ENCODE measurements at regions not wholly inside any gene's neighbourhood (a gene's known extent, or its start where the extent isn't known, plus 50 kb on each side); places are given as distances from the start of the nearest gene placed in this dataset.
"Not testable (repeated sequence)": the region's sequence is repeated elsewhere in the genome, so short reads cannot be mapped to it uniquely, and the experiment has no call there.

DNA sequence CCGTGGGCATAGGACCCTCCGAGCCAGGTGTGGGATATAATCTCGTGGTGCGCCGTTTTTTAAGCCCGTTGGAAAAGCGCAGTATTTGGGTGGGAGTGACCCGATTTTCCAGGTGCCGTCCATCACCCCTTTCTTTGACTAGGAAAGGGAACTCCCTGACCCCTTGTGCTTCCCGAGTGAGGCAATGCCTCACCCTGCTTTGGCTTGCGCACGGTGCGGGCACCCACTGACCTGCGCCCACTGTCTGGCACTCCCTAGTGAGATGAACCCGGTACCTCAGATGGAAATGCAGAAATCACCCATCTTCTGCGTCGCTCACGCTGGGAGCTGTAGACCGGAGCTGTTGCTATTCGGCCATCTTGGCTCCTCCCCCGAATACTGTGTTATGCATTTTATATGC lies 575.0 kb downstream of the PDHA2 start:
- TF ChIP-seq, protein P1, sequence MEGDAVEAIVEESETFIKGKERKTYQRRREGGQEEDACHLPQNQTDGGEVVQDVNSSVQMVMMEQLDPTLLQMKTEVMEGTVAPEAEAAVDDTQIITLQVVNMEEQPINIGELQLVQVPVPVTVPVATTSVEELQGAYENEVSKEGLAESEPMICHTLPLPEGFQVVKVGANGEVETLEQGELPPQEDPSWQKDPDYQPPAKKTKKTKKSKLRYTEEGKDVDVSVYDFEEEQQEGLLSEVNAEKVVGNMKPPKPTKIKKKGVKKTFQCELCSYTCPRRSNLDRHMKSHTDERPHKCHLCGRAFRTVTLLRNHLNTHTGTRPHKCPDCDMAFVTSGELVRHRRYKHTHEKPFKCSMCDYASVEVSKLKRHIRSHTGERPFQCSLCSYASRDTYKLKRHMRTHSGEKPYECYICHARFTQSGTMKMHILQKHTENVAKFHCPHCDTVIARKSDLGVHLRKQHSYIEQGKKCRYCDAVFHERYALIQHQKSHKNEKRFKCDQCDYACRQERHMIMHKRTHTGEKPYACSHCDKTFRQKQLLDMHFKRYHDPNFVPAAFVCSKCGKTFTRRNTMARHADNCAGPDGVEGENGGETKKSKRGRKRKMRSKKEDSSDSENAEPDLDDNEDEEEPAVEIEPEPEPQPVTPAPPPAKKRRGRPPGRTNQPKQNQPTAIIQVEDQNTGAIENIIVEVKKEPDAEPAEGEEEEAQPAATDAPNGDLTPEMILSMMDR (IDR thresholded peaks at IDR 0.05; ENCODE audit: insufficient read depth, low read depth, low read length), result not testable (repeated sequence)
- not testable (repeated sequence) for TF ChIP-seq EZH2 (IDR thresholded peaks at IDR 0.05; ENCODE audit: insufficient read depth, low read length)
